ENCODE measurements at regions not wholly inside any gene's neighbourhood (a gene's known extent, or its start where the extent isn't known, plus 50 kb on each side); places are given as distances from the start of the nearest gene placed in this dataset.

- DNase-seq (ENCODE audit: low read depth) = peak; percentile 69
These were observed 107.1 kb upstream of the FAM20C start for GRCh38 chr7:85074-85882.

GRCh38 chr7:85883-86515 is 106.4 kb upstream of the FAM20C start:
- DNase-seq (ENCODE audit: low read depth) = no peak

- no peak for DNase-seq (ENCODE audit: low read depth)
These were observed 105.7 kb upstream of the FAM20C start for GRCh38 chr7:86629-87028.

- DNase-seq (ENCODE audit: low read depth) = no peak
These were observed 105.3 kb upstream of the FAM20C start for GRCh38 chr7:87047-87446.

- DNase-seq (ENCODE audit: low read depth) = no peak
These were observed 104.7 kb upstream of the FAM20C start for GRCh38 chr7:87671-88070.

GRCh38 chr7:88095-88926 is 104.1 kb upstream of the FAM20C start:
- no peak for DNase-seq (ENCODE audit: low read depth)

GRCh38 chr7:88927-89231 is 103.5 kb upstream of the FAM20C start:
- no peak for DNase-seq (ENCODE audit: low read depth)

- DNase-seq (ENCODE audit: low read depth) = peak; percentile 95
These were observed 102.9 kb upstream of the FAM20C start for GRCh38 chr7:89232-90019.

GRCh38 chr7:90111-91063 is 102.0 kb upstream of the FAM20C start:
- peak; percentile 93 for DNase-seq (ENCODE audit: low read depth)

- no peak for DNase-seq (ENCODE audit: low read depth)
These were observed 100.8 kb upstream of the FAM20C start for GRCh38 chr7:91396-92175.

- no peak for DNase-seq (ENCODE audit: low read depth)
These were observed 100.1 kb upstream of the FAM20C start for GRCh38 chr7:92231-92674.

- DNase-seq (ENCODE audit: low read depth) = no peak
These were observed 99.3 kb upstream of the FAM20C start for GRCh38 chr7:92888-93672.

GRCh38 chr7:94251-94801 is 98.0 kb upstream of the FAM20C start:
- DNase-seq (ENCODE audit: low read depth) = no peak

GRCh38 chr7:95180-95862 is 97.0 kb upstream of the FAM20C start:
- peak; percentile 47 for DNase-seq (ENCODE audit: low read depth)

GRCh38 chr7:95863-96260 is 96.5 kb upstream of the FAM20C start:
- peak; percentile 24 for DNase-seq (ENCODE audit: low read depth)

GRCh38 chr7:96861-97260 is 95.5 kb upstream of the FAM20C start:
- no peak for DNase-seq (ENCODE audit: low read depth)

GRCh38 chr7:97310-97841 is 95.0 kb upstream of the FAM20C start:
- no peak for DNase-seq (ENCODE audit: low read depth)

Measured in amniotic epithelial cell (primary cell).